Astrocyte of the spinal cord (primary cell): ENCODE measurements at regions not wholly inside any gene's neighbourhood (a gene's known extent, or its start where the extent isn't known, plus 50 kb on each side); places are given as distances from the start of the nearest gene placed in this dataset.

ENCODE experiments used
- DNase-seq: peaks from one replicate; pipeline ENCODE4 v3.0.0; 2011; ENCODE audit warnings: low read depth, low spot score
- H3K4me3 ChIP-seq: 2 replicates; pipeline ENCODE4 v1.5.1; 2011; ENCODE audit warnings: low read depth, mild to moderate bottlenecking, low read length, moderate library complexity
- in situ Hi-C: cut with HindIII; loops from 2 replicates; pipeline ENCODE4 v1.10.0; 2017; ENCODE audit warnings: low sequenced_read_pairs
- TF ChIP-seq, protein P1 (sequence below): IDR thresholded peaks from 2 replicates; pipeline ENCODE4 v1.5.1; 2012; ENCODE audit warnings: low read depth, mild to moderate bottlenecking, low read length, inconsistent platforms

GRCh38 chr10:88118729-88119128 lies 255.3 kb downstream of the PTEN start:
- in situ Hi-C loops, result no loop called here
- no peak overlapping the region for H3K4me3 ChIP-seq
- DNase-seq, result no peak
- TF ChIP-seq, protein P1, sequence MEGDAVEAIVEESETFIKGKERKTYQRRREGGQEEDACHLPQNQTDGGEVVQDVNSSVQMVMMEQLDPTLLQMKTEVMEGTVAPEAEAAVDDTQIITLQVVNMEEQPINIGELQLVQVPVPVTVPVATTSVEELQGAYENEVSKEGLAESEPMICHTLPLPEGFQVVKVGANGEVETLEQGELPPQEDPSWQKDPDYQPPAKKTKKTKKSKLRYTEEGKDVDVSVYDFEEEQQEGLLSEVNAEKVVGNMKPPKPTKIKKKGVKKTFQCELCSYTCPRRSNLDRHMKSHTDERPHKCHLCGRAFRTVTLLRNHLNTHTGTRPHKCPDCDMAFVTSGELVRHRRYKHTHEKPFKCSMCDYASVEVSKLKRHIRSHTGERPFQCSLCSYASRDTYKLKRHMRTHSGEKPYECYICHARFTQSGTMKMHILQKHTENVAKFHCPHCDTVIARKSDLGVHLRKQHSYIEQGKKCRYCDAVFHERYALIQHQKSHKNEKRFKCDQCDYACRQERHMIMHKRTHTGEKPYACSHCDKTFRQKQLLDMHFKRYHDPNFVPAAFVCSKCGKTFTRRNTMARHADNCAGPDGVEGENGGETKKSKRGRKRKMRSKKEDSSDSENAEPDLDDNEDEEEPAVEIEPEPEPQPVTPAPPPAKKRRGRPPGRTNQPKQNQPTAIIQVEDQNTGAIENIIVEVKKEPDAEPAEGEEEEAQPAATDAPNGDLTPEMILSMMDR, result no peak

GRCh38 chr10:88119160-88119559 lies 255.7 kb downstream of the PTEN start:
- H3K4me3 ChIP-seq, result no peak overlapping the region
- DNase-seq, result no peak
- TF ChIP-seq, protein P1, result no peak
- in situ Hi-C loops, result no loop called here

- H3K4me3 ChIP-seq, result no peak overlapping the region
- TF ChIP-seq, protein P1, result no peak
- in situ Hi-C loops, result no loop called here
- no peak for DNase-seq
Measured at GRCh38 chr10:88120075-88120474, 256.6 kb downstream of the PTEN start.

DNA sequence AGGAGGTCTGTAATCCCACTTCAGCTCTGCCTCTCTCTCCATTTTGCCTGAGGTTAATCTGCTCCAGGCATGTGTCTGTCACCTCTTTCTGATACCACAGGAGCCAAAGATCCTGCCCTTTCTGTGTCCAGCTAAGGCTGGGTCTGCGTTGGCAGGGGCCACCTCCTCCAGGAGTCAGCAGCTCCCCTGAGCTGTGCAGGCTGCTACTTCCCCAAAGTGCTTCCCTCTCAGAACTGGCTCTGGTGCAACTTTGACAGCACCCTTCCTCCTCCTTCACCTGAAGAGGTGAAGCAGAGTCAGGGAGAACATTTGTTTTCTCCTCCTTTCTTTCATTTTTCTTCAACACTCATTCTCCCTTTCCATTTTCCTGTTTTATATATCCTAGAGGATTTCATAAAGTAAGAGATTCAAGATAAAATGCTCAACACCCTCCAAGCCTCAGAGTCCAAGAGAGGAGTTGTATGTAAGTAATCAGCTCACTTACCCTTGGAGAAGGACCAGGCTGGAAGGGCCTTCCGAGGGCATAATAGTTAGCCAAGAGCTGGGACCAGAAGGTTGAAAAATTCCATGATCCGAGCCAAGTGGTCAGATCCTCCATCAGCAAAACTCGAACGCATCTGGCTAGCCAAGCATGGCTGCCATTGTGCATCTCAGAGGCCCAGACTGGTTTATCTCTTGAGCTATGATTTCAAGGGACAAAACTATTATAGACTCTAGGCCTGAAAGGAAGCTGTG lies 257.3 kb downstream of the PTEN start:
- in situ Hi-C loops, result no loop called here
- no peak for DNase-seq
- H3K4me3 ChIP-seq, result no peak overlapping the region
- TF ChIP-seq, protein P1, result no peak

DNA sequence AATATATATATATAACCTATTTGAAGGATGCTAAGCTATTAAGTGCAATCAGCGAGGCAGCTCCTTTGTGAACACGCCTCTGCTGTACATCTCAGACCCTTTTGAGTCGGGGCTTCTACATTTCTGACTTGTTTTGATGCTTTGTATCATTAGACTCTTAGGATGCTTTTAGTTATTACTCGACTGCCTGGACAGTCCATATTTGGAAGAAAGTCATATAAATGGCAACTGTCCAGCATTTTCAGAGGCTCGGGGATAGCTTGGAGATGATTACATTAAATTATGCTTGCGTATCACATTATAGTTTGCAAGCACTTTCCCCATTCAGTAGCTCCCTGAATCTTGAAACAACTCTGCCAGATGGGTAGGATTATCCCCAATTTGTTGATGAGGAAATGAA lies 257.9 kb downstream of the PTEN start:
- TF ChIP-seq, protein P1, result no peak
- in situ Hi-C loops, result no loop called here
- no peak overlapping the region for H3K4me3 ChIP-seq
- DNase-seq, result no peak

DNA sequence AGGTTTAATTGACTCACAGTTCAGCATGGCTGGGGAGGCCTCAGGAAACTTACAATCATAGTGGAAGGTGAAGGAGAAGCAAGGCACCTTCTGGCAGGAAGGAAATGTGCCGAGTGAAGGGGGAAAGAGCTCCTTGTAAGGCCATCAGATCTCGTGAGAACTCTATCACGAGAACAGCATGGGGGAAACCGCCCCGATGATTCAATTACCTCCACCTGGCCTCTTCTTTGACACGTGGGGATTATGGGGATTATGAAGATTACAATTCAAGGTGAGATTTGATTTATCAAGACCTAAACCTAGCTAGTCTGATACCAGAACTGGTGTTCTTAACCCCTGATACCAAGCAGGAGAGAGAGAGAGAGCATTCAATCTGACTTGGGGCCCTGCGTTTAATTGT lies 258.7 kb downstream of the PTEN start:
- H3K4me3 ChIP-seq, result no peak overlapping the region
- in situ Hi-C loops, result no loop called here
- DNase-seq, result no peak

More for the DNA sequence above, 258.7 kb downstream of the PTEN start:
- TF ChIP-seq, protein P1, result no peak
